ENCODE measurements at regions not wholly inside any gene's neighbourhood (a gene's known extent, or its start where the extent isn't known, plus 50 kb on each side); places are given as distances from the start of the nearest gene placed in this dataset.

GRCh38 chr5:101728933-101729332, 567.2 kb downstream of the SLCO4C1 start:
- TF ChIP-seq BACH2 (CRISPR knock-in tag; IDR thresholded peaks at IDR 0.05; ENCODE audit: borderline replicate concordance), result no peak
- TF ChIP-seq ISL1 (CRISPR knock-in tag; IDR thresholded peaks at IDR 0.05), result no peak
- ATAC-seq, result no peak

- no peak for ATAC-seq
- TF ChIP-seq POU6F1 (CRISPR knock-in tag; IDR thresholded peaks at IDR 0.05; ENCODE audit: borderline replicate concordance, low read depth) (no peak), ZNF565 (CRISPR knock-in tag; conservative IDR thresholded peaks at IDR 0.05; ENCODE audit: low read depth) (no peak), CSDC2 (CRISPR knock-in tag; IDR thresholded peaks at IDR 0.05) (no peak), GLIS3 (CRISPR knock-in tag; IDR thresholded peaks at IDR 0.05) (no peak), PATZ1 (CRISPR knock-in tag; IDR thresholded peaks at IDR 0.05; ENCODE audit: borderline replicate concordance) (no peak), ISL1 (CRISPR knock-in tag; IDR thresholded peaks at IDR 0.05) (no peak), SNAI2 (CRISPR knock-in tag; IDR thresholded peaks at IDR 0.05) (no peak), ZC3H10 (CRISPR knock-in tag; IDR thresholded peaks at IDR 0.05) (no peak), OSR1 (CRISPR knock-in tag; IDR thresholded peaks at IDR 0.05) (no peak), ESRRG (CRISPR knock-in tag; IDR thresholded peaks at IDR 0.05) (no peak), TCF4 (CRISPR knock-in tag; IDR thresholded peaks at IDR 0.05; ENCODE audit: borderline replicate concordance) (no peak), BACH2 (CRISPR knock-in tag; IDR thresholded peaks at IDR 0.05; ENCODE audit: borderline replicate concordance) (no peak), ZNF70 (CRISPR knock-in tag; IDR thresholded peaks at IDR 0.05) (no peak), CREB5 (CRISPR knock-in tag; IDR thresholded peaks at IDR 0.05; ENCODE audit: low read depth) (no peak), TSHZ2 (CRISPR knock-in tag; IDR thresholded peaks at IDR 0.05) (no peak), TOX (CRISPR knock-in tag; IDR thresholded peaks at IDR 0.05; ENCODE audit: borderline replicate concordance) (no peak), ZFP3 (CRISPR knock-in tag; IDR thresholded peaks at IDR 0.05) (no peak), ZFP30 (CRISPR knock-in tag; IDR thresholded peaks at IDR 0.05) (no peak), PPARA (CRISPR knock-in tag; IDR thresholded peaks at IDR 0.05; ENCODE audit: borderline replicate concordance) (no peak), CSRNP3 (CRISPR knock-in tag; IDR thresholded peaks at IDR 0.05) (no peak)
Observed at GRCh38 chr5:101721543-101721942, 574.5 kb downstream of the SLCO4C1 start.

- no peak for ATAC-seq
- TF ChIP-seq ESRRG (CRISPR knock-in tag; IDR thresholded peaks at IDR 0.05) (no peak), SNAI2 (CRISPR knock-in tag; IDR thresholded peaks at IDR 0.05) (no peak), ZFP3 (CRISPR knock-in tag; IDR thresholded peaks at IDR 0.05) (no peak), GLIS3 (CRISPR knock-in tag; IDR thresholded peaks at IDR 0.05) (no peak), CSDC2 (CRISPR knock-in tag; IDR thresholded peaks at IDR 0.05) (no peak), ZNF565 (CRISPR knock-in tag; conservative IDR thresholded peaks at IDR 0.05; ENCODE audit: low read depth) (no peak), RARB (CRISPR knock-in tag; IDR thresholded peaks at IDR 0.05) (no peak), ZNF70 (CRISPR knock-in tag; IDR thresholded peaks at IDR 0.05) (no peak), TSHZ2 (CRISPR knock-in tag; IDR thresholded peaks at IDR 0.05) (no peak), PPARA (CRISPR knock-in tag; IDR thresholded peaks at IDR 0.05; ENCODE audit: borderline replicate concordance) (no peak), BACH2 (CRISPR knock-in tag; IDR thresholded peaks at IDR 0.05; ENCODE audit: borderline replicate concordance) (no peak), CSRNP3 (CRISPR knock-in tag; IDR thresholded peaks at IDR 0.05) (no peak), POU6F1 (CRISPR knock-in tag; IDR thresholded peaks at IDR 0.05; ENCODE audit: borderline replicate concordance, low read depth) (no peak), ZNF8 (CRISPR knock-in tag; IDR thresholded peaks at IDR 0.05) (no peak), TOX (CRISPR knock-in tag; IDR thresholded peaks at IDR 0.05; ENCODE audit: borderline replicate concordance) (no peak)
Observed at GRCh38 chr5:101720033-101720432, 576.1 kb downstream of the SLCO4C1 start.
